Testis (tissue), 2 donors: ENCODE measurements at regions not wholly inside any gene's neighbourhood (a gene's known extent, or its start where the extent isn't known, plus 50 kb on each side); places are given as distances from the start of the nearest gene placed in this dataset.

Experiments used
- DNase-seq: peaks from one replicate; pipeline ENCODE4 v3.0.0-alpha.2; 2019
- H3K27ac ChIP-seq, 2 donors: fragments of 200-600 bp; sonication (generic); one replicate each; pipeline ENCODE4 v1.5.1; 2019
- H3K27me3 ChIP-seq: fragments of 200-600 bp; sonication (generic); one replicate; pipeline ENCODE4 v1.5.1; 2019
- H3K36me3 ChIP-seq: fragments of 200-600 bp; sonication (generic); one replicate; pipeline ENCODE4 v1.5.1; 2017; ENCODE audit warnings: low read depth; ENCODE audit errors: missing control alignments
- H3K4me1 ChIP-seq: fragments of 200-600 bp; sonication (generic); one replicate; pipeline ENCODE4 v1.5.1; 2019
- H3K4me3 ChIP-seq, 2 donors: fragments of 200-600 bp; sonication (generic); one replicate each; pipeline ENCODE4 v1.5.1; 2017 to 2019
- H3K9me3 ChIP-seq: fragments of 200-600 bp; sonication (generic); one replicate; pipeline ENCODE4 v1.5.1; 2017
- CTCF ChIP-seq, 3 experiments: fragments of 450-650 bp in 2 of 3; fragments of 200-600 bp in 1 of 3; sonication (generic) in 1 of 3; IDR thresholded peaks; one replicate each; pipeline ENCODE4 v1.5.1; 2016 to 2019; ENCODE audit warnings: antibody characterized with exemption in 3 of 3, mild to moderate bottlenecking in 2 of 3, moderate library complexity in 1 of 3
- POLR2A ChIP-seq: fragments of 450-650 bp; IDR thresholded peaks from one replicate; pipeline ENCODE4 v1.6.1; 2017; ENCODE audit warnings: antibody characterized with exemption, mild to moderate bottlenecking, moderate library complexity
- WGBS, 2 donors: methylation state at CpG; one replicate each; pipeline ENCODE4 v1.1.5; 2018; 5-methylcytosine and 5-hydroxymethylcytosine counted together
- intact Hi-C: fragments of 100-400 bp; cut with DNase I; formaldehyde crosslinking; loops from one replicate; pipeline ENCODE4 v1.15.1; 2023; ENCODE audit warnings: low total_unique reads

GRCh38 chr20:53760025-53760441 lies 166.4 kb upstream of the ZNF217 start:
- Histone ChIP-seq H3K9me3 (no peaks in the 10 kb centered on the region), H3K27me3 (no peaks in the 10 kb centered on the region), H3K27ac (no peak overlapping the region), H3K4me1 (no peaks in the 10 kb centered on the region), H3K36me3 (no peaks in the 10 kb centered on the region), H3K4me3 (no peak overlapping the region)
- TF ChIP-seq CTCF (IDR thresholded peaks at IDR 0.05) = no peak
- TF ChIP-seq POLR2A = no peak
- intact Hi-C loops = no loop called here
- DNase-seq = no peak
- WGBS, 2 donors = 68 to 80% methylated on average over 4 of the region's 4 CpGs

- intact Hi-C loops = no loop called here
- no peaks in the 10 kb centered on the region for H3K36me3 ChIP-seq
- H3K4me3 ChIP-seq = no peak overlapping the region
- H3K27ac ChIP-seq = no peak overlapping the region
- TF ChIP-seq POLR2A = no peak
- TF ChIP-seq CTCF (IDR thresholded peaks at IDR 0.05) = no peak
- no peaks in the 10 kb centered on the region for H3K4me1 ChIP-seq
- DNase-seq = peak; percentile 27
- no peaks in the 10 kb centered on the region for H3K27me3 ChIP-seq
- H3K9me3 ChIP-seq = no peaks in the 10 kb centered on the region
- 67 to 88% methylated on average over 18 of the region's 18 CpGs for WGBS, 2 donors
Observed at GRCh38 chr20:53757472-53757913, 163.9 kb upstream of the ZNF217 start.

- Histone ChIP-seq H3K4me3 (no peak overlapping the region), H3K9me3 (no peaks in the 10 kb centered on the region), H3K27me3 (no peaks in the 10 kb centered on the region), H3K36me3 (no peaks in the 10 kb centered on the region), H3K27ac (no peak overlapping the region), H3K4me1 (peaks cover 6% of the 10 kb centered on the region)
- DNase-seq = no peak
- WGBS, 2 donors = 91 to 95% methylated on average over 8 of the region's 8 CpGs
- TF ChIP-seq CTCF (IDR thresholded peaks at IDR 0.05) (no peak), POLR2A (no peak)
- intact Hi-C loops = no loop called here
Observed at GRCh38 chr20:53755733-53756531, 162.3 kb upstream of the ZNF217 start.

GRCh38 chr20:53753880-53754459 lies 160.3 kb upstream of the ZNF217 start:
- H3K27ac ChIP-seq = no peak overlapping the region
- no peaks in the 10 kb centered on the region for H3K36me3 ChIP-seq
- H3K27me3 ChIP-seq = no peaks in the 10 kb centered on the region
- intact Hi-C loops = no loop called here
- H3K9me3 ChIP-seq = no peaks in the 10 kb centered on the region
- no peak for DNase-seq
- TF ChIP-seq POLR2A (no peak), CTCF (IDR thresholded peaks at IDR 0.05) (no peak)
- no peak overlapping the region for H3K4me3 ChIP-seq
- 73 to 79% methylated on average over 2 of the region's 2 CpGs for WGBS, 2 donors
- peaks cover 7% of the 10 kb centered on the region for H3K4me1 ChIP-seq
